OCI-LY7 (cell line): ENCODE measurements at regions not wholly inside any gene's neighbourhood (a gene's known extent, or its start where the extent isn't known, plus 50 kb on each side); places are given as distances from the start of the nearest gene placed in this dataset.

Experiments
- EZH2phosphoT487 ChIP-seq: fragments of 200-600 bp; sonication (generic); IDR thresholded peaks from 2 replicates; pipeline ENCODE4 v1.6.1; 2018; ENCODE audit warnings: low read depth, borderline replicate concordance, mild to moderate bottlenecking, mixed run types, antibody characterized with exemption, low read length, moderate library complexity, mixed read lengths
- TF ChIP-seq, protein P1 (sequence below): fragments of 200-600 bp; sonication (generic); conservative IDR thresholded peaks from 2 replicates; pipeline ENCODE4 v1.5.1; 2014; ENCODE audit warnings: mild to moderate bottlenecking, antibody characterized with exemption, low read length, moderate library complexity, mixed read lengths

- TF ChIP-seq, protein P1, sequence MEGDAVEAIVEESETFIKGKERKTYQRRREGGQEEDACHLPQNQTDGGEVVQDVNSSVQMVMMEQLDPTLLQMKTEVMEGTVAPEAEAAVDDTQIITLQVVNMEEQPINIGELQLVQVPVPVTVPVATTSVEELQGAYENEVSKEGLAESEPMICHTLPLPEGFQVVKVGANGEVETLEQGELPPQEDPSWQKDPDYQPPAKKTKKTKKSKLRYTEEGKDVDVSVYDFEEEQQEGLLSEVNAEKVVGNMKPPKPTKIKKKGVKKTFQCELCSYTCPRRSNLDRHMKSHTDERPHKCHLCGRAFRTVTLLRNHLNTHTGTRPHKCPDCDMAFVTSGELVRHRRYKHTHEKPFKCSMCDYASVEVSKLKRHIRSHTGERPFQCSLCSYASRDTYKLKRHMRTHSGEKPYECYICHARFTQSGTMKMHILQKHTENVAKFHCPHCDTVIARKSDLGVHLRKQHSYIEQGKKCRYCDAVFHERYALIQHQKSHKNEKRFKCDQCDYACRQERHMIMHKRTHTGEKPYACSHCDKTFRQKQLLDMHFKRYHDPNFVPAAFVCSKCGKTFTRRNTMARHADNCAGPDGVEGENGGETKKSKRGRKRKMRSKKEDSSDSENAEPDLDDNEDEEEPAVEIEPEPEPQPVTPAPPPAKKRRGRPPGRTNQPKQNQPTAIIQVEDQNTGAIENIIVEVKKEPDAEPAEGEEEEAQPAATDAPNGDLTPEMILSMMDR, result no peak
- TF ChIP-seq EZH2phosphoT487, result no peak
Observed at GRCh38 chr4:125434136-125434535, 119.4 kb downstream of the FAT4 start.
